Mesenchymal stem cell (in vitro differentiated cells and primary cell): ENCODE measurements at regions not wholly inside any gene's neighbourhood (a gene's known extent, or its start where the extent isn't known, plus 50 kb on each side); places are given as distances from the start of the nearest gene placed in this dataset.

Source experiments
- DNase-seq: peaks from one replicate; pipeline ENCODE4 v3.0.0-alpha.2; 2013
- H2AFZ ChIP-seq: one replicate; pipeline ENCODE4 v1.6.1; 2013; ENCODE audit warnings: low read depth, mild to moderate bottlenecking, control low read depth, inconsistent platforms, low read length, moderate library complexity
- H2AK5ac ChIP-seq: 2 replicates; pipeline ENCODE4 v1.6.1; 2013; ENCODE audit warnings: low read length, moderate library complexity, mild to moderate bottlenecking, inconsistent platforms; ENCODE audit not compliant: severe bottlenecking
- H2BK120ac ChIP-seq: one replicate; pipeline ENCODE4 v1.6.1; 2013; ENCODE audit warnings: low read depth, mild to moderate bottlenecking, inconsistent platforms, low read length, moderate library complexity
- H2BK12ac ChIP-seq, 2 experiments: one replicate each; pipeline ENCODE4 v1.6.1; 2013; ENCODE audit warnings: inconsistent platforms in 2 of 2, low read length in 2 of 2, mild to moderate bottlenecking in 2 of 2, moderate library complexity in 2 of 2, control low read depth in 1 of 2
- H2BK15ac ChIP-seq: one replicate; pipeline ENCODE4 v1.6.1; 2013; ENCODE audit warnings: mild to moderate bottlenecking, low read depth, inconsistent platforms; ENCODE audit not compliant: poor library complexity, severe bottlenecking
- H2BK5ac ChIP-seq: 2 replicates; pipeline ENCODE4 v1.6.1; 2013; ENCODE audit warnings: low read depth, mild to moderate bottlenecking, low read length, control low read depth, inconsistent platforms; ENCODE audit not compliant: poor library complexity, severe bottlenecking
- H3K14ac ChIP-seq, 2 experiments: one replicate each; pipeline ENCODE4 v1.6.1; 2013; ENCODE audit warnings: inconsistent platforms in 2 of 2, low read length in 2 of 2, control low read depth in 1 of 2, mild to moderate bottlenecking in 1 of 2, moderate library complexity in 1 of 2
- H3K18ac ChIP-seq, 2 experiments: one replicate each; pipeline ENCODE4 v1.6.1; 2013; ENCODE audit warnings: inconsistent platforms in 2 of 2, low read length in 2 of 2, control low read depth in 1 of 2, low read depth in 1 of 2, mild to moderate bottlenecking in 1 of 2
- H3K23ac ChIP-seq, 2 experiments: one replicate each; pipeline ENCODE4 v1.6.1; 2013; ENCODE audit warnings: inconsistent platforms in 2 of 2, low read length in 2 of 2, mild to moderate bottlenecking in 2 of 2, moderate library complexity in 2 of 2, control low read depth in 1 of 2
- H3K27ac ChIP-seq: 2 replicates; pipeline ENCODE4 v1.5.1; 2013; ENCODE audit warnings: mild to moderate bottlenecking, moderate library complexity, low read length, control low read depth, inconsistent platforms; ENCODE audit not compliant: poor library complexity, severe bottlenecking
- H3K27me3 ChIP-seq, 2 experiments: 2 replicates each; pipeline versions ENCODE4 v1.6.1 to v1.7.0; 2013; ENCODE audit warnings: low read length in 2 of 2, mild to moderate bottlenecking in 2 of 2, moderate library complexity in 2 of 2, control low read depth in 1 of 2, inconsistent platforms in 1 of 2; ENCODE audit not compliant: control insufficient read depth in 1 of 2, insufficient read depth in 1 of 2
- H3K36me3 ChIP-seq, 2 experiments: 2 replicates each; pipeline versions ENCODE4 v1.6.1 to v1.7.0; 2013; ENCODE audit warnings: low read length in 2 of 2, control low read depth in 1 of 2, inconsistent platforms in 1 of 2, low read depth in 1 of 2, mild to moderate bottlenecking in 1 of 2; ENCODE audit not compliant: insufficient read depth in 2 of 2, control insufficient read depth in 1 of 2
- H3K4ac ChIP-seq, 2 experiments: one replicate each; pipeline ENCODE4 v1.6.1; 2013; ENCODE audit warnings: inconsistent platforms in 2 of 2, low read length in 2 of 2, mild to moderate bottlenecking in 2 of 2, moderate library complexity in 2 of 2, control low read depth in 1 of 2, low read depth in 1 of 2
- H3K4me1 ChIP-seq: 2 replicates; pipeline ENCODE4 v1.6.1; 2013; ENCODE audit warnings: low read depth, low read length, control low read depth; ENCODE audit not compliant: control insufficient read depth, insufficient read depth
- H3K4me2 ChIP-seq: 2 replicates; pipeline ENCODE4 v1.6.1; 2013; ENCODE audit warnings: low read length, mild to moderate bottlenecking, inconsistent platforms; ENCODE audit not compliant: poor library complexity, severe bottlenecking
- H3K4me3 ChIP-seq, 2 experiments: 2 replicates each; pipeline versions ENCODE4 v1.5.1 to v1.7.0; 2013; ENCODE audit warnings: low read length in 2 of 2, mild to moderate bottlenecking in 2 of 2, control low read depth in 1 of 2, low read depth in 1 of 2; ENCODE audit not compliant: insufficient read depth in 1 of 2
- H3K79me1 ChIP-seq: replicated peaks from 2 replicates; pipeline ENCODE4 v1.6.1; 2013; ENCODE audit warnings: mild to moderate bottlenecking, control low read depth, low read length, inconsistent platforms; ENCODE audit not compliant: poor library complexity, severe bottlenecking
- H3K9ac ChIP-seq: 2 replicates; pipeline ENCODE4 v1.7.0; 2013; ENCODE audit warnings: mild to moderate bottlenecking, low read length, moderate library complexity
- H3K9me3 ChIP-seq: 2 replicates; pipeline ENCODE4 v1.7.0; 2013; ENCODE audit warnings: mild to moderate bottlenecking, low read length; ENCODE audit not compliant: control insufficient read depth
- H4K8ac ChIP-seq: one replicate; pipeline ENCODE4 v1.6.1; 2013; ENCODE audit warnings: inconsistent platforms, mild to moderate bottlenecking, low read length, moderate library complexity
- H4K91ac ChIP-seq: one replicate; pipeline ENCODE4 v1.6.1; 2013; ENCODE audit warnings: mild to moderate bottlenecking, low read length, inconsistent platforms
- WGBS: methylation state at CpG from one replicate; pipeline ENCODE4 v1.1.7; 2013; ENCODE audit warnings: mixed read lengths; 5-methylcytosine and 5-hydroxymethylcytosine counted together

GRCh38 chr15:98528046-98528725 is 120.2 kb upstream of the IGF1R start:
- Histone ChIP-seq H2AFZ (no peak overlapping the region), H3K36me3 (no peaks in the 10 kb centered on the region), H3K14ac (no peak overlapping the region), H3K23ac (no peak overlapping the region), H2BK15ac (no peak overlapping the region), H3K9ac (no peak overlapping the region), H3K4me2 (no peak overlapping the region), H3K9me3 (no peaks in the 10 kb centered on the region), H2AK5ac (no peak overlapping the region), H3K4me1 (no peaks in the 10 kb centered on the region), H2BK5ac (no peak overlapping the region), H4K91ac (no peak overlapping the region), H3K27me3 (peaks cover 18 to 31% of the 10 kb centered on the region in 2 experiments), H3K18ac (no peak overlapping the region), H3K4me3 (no peak overlapping the region), H3K27ac (no peak overlapping the region), H4K8ac (no peak overlapping the region), H2BK120ac (no peak overlapping the region), H2BK12ac (no peak overlapping the region), H3K79me1 (no peaks in the 10 kb centered on the region), H3K4ac (no peak overlapping the region)
- no peak for DNase-seq
- 87% methylated on average over 8 of the region's 8 CpGs for WGBS

DNA sequence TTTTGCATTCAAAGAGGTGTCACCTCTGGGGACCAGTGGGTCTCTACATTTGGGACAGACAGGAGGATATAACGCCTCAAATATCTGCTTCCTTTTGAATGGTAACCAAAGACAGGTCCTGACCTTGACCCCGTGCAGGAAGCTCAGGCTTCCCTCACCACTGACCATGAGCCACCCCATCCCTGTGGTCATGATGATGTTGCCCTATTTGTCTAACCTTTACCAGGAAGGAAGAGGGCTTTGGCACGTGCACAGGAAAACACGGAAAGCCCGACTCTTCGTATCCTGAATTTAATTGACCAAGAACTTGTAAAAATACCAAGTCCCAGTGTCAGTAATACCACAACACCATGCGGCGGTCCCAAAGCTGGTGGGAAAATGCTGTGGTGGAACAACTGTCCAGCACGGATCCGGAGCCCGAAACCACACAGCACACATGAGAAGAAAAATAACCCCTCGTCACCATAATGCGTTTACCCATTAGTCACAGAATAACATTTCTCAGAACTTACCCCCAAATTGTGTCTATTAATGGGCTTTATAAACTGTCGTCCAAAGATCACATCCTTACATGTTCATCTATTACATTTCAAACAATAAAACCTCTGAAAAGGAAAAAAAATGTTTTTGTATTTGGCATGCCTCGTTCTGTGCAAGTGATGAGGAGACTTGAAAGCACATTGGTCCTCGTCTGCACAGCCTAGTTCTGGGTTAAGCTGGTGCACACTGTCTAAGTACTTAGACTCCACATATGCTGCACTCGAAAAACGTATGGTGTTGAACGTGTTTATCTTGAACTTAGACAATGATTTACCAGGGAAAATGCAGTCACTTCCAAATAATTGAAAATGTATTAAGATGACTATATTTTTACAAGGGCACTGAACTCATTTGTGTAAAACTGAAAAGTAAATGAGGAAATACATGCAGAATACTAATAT is 118.9 kb upstream of the IGF1R start:
- H3K9ac ChIP-seq, result no peak overlapping the region
- H3K4me3 ChIP-seq, result no peak overlapping the region
- no peak overlapping the region for H3K14ac ChIP-seq
- no peak overlapping the region for H3K23ac ChIP-seq
- no peak overlapping the region for H2BK12ac ChIP-seq
- H2BK120ac ChIP-seq, result no peak overlapping the region
- WGBS, result 84% methylated on average over 16 of the region's 19 CpGs
- H3K79me1 ChIP-seq, result no peaks in the 10 kb centered on the region
- H3K36me3 ChIP-seq, result no peaks in the 10 kb centered on the region
- no peak for DNase-seq
- H2AK5ac ChIP-seq, result no peak overlapping the region
- no peak overlapping the region for H3K4ac ChIP-seq
- no peak overlapping the region for H3K27ac ChIP-seq
- peaks cover 18 to 42% of the 10 kb centered on the region in 2 experiments for H3K27me3 ChIP-seq
- H4K8ac ChIP-seq, result no peak overlapping the region
- no peaks in the 10 kb centered on the region for H3K9me3 ChIP-seq
- H2BK15ac ChIP-seq, result no peak overlapping the region
- H2BK5ac ChIP-seq, result no peak overlapping the region
- H3K4me1 ChIP-seq, result no peaks in the 10 kb centered on the region
- no peak overlapping the region for H4K91ac ChIP-seq
- no peak overlapping the region for H3K18ac ChIP-seq
- H2AFZ ChIP-seq, result no peak overlapping the region
- H3K4me2 ChIP-seq, result no peak overlapping the region

DNA sequence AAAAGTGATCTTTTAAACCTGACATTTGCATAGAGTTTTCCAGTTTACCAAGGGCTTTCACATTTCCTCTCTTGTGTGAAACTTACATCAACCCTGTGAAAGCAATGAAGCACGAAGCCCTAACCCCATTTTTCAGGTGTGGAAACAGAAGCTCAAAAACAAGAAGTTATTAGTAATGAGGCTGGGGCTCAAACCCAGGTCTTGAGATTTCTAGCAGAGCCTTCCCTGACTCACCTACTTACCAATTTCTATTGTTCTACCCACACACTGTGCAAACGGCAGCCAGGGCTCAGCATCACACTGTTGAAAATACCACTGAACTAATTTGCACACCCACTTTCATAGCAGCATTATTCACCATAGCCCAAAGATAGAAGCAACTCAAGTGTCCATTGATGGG is 117.8 kb upstream of the IGF1R start:
- H4K91ac ChIP-seq, result no peak overlapping the region
- 88% methylated on average over 2 of the region's 2 CpGs for WGBS

GRCh38 chr15:98532063-98532462 is 116.3 kb upstream of the IGF1R start:
- no peak overlapping the region for H2BK15ac ChIP-seq
- 100% methylated on average over 1 of the region's 2 CpGs for WGBS
- H3K14ac ChIP-seq, result no peak overlapping the region
- H3K27me3 ChIP-seq, result peaks cover 18 to 36% of the 10 kb centered on the region in 2 experiments
- H2BK12ac ChIP-seq, result no peak overlapping the region
- no peak overlapping the region for H3K27ac ChIP-seq
- H3K9me3 ChIP-seq, result no peaks in the 10 kb centered on the region
- H3K23ac ChIP-seq, result no peak overlapping the region
- H2BK5ac ChIP-seq, result no peak overlapping the region
- H4K8ac ChIP-seq, result no peak overlapping the region
- H3K4me3 ChIP-seq, result no peak overlapping the region
- H2AK5ac ChIP-seq, result no peak overlapping the region
- no peak overlapping the region for H2BK120ac ChIP-seq
- no peak overlapping the region for H3K4ac ChIP-seq
- H3K4me1 ChIP-seq, result no peaks in the 10 kb centered on the region
- H3K4me2 ChIP-seq, result no peak overlapping the region
- H2AFZ ChIP-seq, result no peak overlapping the region
- DNase-seq, result no peak
- no peaks in the 10 kb centered on the region for H3K79me1 ChIP-seq
- no peaks in the 10 kb centered on the region for H3K36me3 ChIP-seq
- H3K9ac ChIP-seq, result no peak overlapping the region
- H4K91ac ChIP-seq, result no peak overlapping the region
- no peak overlapping the region for H3K18ac ChIP-seq

More for the DNA sequence above, 117.8 kb upstream of the IGF1R start:
- Histone ChIP-seq H3K23ac (no peak overlapping the region), H3K9ac (no peak overlapping the region), H2BK15ac (no peak overlapping the region), H3K4ac (no peak overlapping the region), H3K14ac (no peak overlapping the region), H3K9me3 (no peaks in the 10 kb centered on the region), H2BK12ac (no peak overlapping the region), H3K4me3 (no peak overlapping the region), H3K79me1 (no peaks in the 10 kb centered on the region), H2BK5ac (no peak overlapping the region), H2BK120ac (no peak overlapping the region), H3K4me1 (no peaks in the 10 kb centered on the region), H3K4me2 (no peak overlapping the region), H2AFZ (no peak overlapping the region), H2AK5ac (no peak overlapping the region), H3K36me3 (no peaks in the 10 kb centered on the region), H3K27me3 (peaks cover 18 to 36% of the 10 kb centered on the region in 2 experiments), H4K8ac (no peak overlapping the region), H3K27ac (no peak overlapping the region), H3K18ac (no peak overlapping the region)
- no peak for DNase-seq
